WTC11 (cell line): ENCODE measurements at regions not wholly inside any gene's neighbourhood (a gene's known extent, or its start where the extent isn't known, plus 50 kb on each side); places are given as distances from the start of the nearest gene placed in this dataset.

Experiments
- ATAC-seq: fragments of 200-7000 bp; cut with Tn5 transposase; 2 replicates; pipeline ENCODE4 v1.10.0; 2021; ENCODE audit warnings: mild to moderate bottlenecking, moderate library complexity
- CTCF ChIA-PET: fragments of 300-600 bp; sonication (Branson Sonifier 250); formaldehyde crosslinking; loops from one replicate; lab custom pipeline; 2021; ENCODE audit warnings: antibody characterized with exemption; lab: Charles Lee
- POLR2A ChIA-PET: fragments of 350-600 bp; sonication (Branson Sonifier 250); formaldehyde crosslinking; loops from one replicate; lab custom pipeline; 2021; ENCODE audit warnings: antibody characterized with exemption; lab: Charles Lee
- DNase-seq: peaks from one replicate; pipeline ENCODE4 v3.0.0; 2021; ENCODE audit warnings: low spot score
- H3K27ac Mint-ChIP-seq: 2 replicates; pipeline ENCODE4 v1.8.0; 2021; ENCODE audit warnings: mixed read lengths
- H3K27me3 Mint-ChIP-seq: 2 replicates; pipeline ENCODE4 v1.8.0; 2021; ENCODE audit warnings: low read depth, mild to moderate bottlenecking, moderate library complexity, mixed read lengths
- H3K36me3 Mint-ChIP-seq: 2 replicates; pipeline ENCODE4 v1.8.0; 2021; ENCODE audit warnings: mixed read lengths
- H3K4me1 Mint-ChIP-seq: 2 replicates; pipeline ENCODE4 v1.8.0; 2022; ENCODE audit warnings: mixed read lengths
- H3K4me3 Mint-ChIP-seq: 2 replicates; pipeline ENCODE4 v1.8.0; 2021; ENCODE audit warnings: mild to moderate bottlenecking, moderate library complexity, mixed read lengths
- H3K9me3 Mint-ChIP-seq: 2 replicates; pipeline ENCODE4 v1.8.0; 2021; ENCODE audit warnings: mixed read lengths
- CBFB ChIP-seq: sonication (generic); formaldehyde crosslinking; IDR thresholded peaks from 2 replicates; pipeline ENCODE4 v1.8.1; 2022; ENCODE audit warnings: mild to moderate bottlenecking, low read depth, missing genetic modification reagents
- IRF2 ChIP-seq: sonication (generic); formaldehyde crosslinking; IDR thresholded peaks from 2 replicates; pipeline ENCODE4 v1.8.0; 2022; ENCODE audit warnings: low read depth, missing genetic modification reagents, borderline replicate concordance
- KAT7 ChIP-seq: sonication (generic); formaldehyde crosslinking; IDR thresholded peaks from 2 replicates; pipeline ENCODE4 v1.8.1; 2023; ENCODE audit warnings: missing genetic modification reagents, mild to moderate bottlenecking, borderline replicate concordance
- MYBL2 ChIP-seq: sonication (generic); formaldehyde crosslinking; IDR thresholded peaks from 2 replicates; pipeline ENCODE4 v1.8.1; 2023; ENCODE audit warnings: mild to moderate bottlenecking, moderate library complexity, missing genetic modification reagents
- NFATC4 ChIP-seq: fragments of 250-450 bp; sonication (Bioruptor Pico); IDR thresholded peaks from 2 replicates; pipeline ENCODE4 v1.9.0; 2021; ENCODE audit warnings: mild to moderate bottlenecking
- NR2C2 ChIP-seq: sonication (generic); formaldehyde crosslinking; IDR thresholded peaks from 2 replicates; pipeline ENCODE4 v1.8.0; 2022; ENCODE audit warnings: mild to moderate bottlenecking, missing genetic modification reagents
- SMAD4 ChIP-seq: sonication (generic); formaldehyde crosslinking; IDR thresholded peaks from 2 replicates; pipeline ENCODE4 v1.8.0; 2022; ENCODE audit warnings: mild to moderate bottlenecking, missing genetic modification reagents
- SOX15 ChIP-seq: fragments of 250-450 bp; sonication (Bioruptor Pico); IDR thresholded peaks from 2 replicates; pipeline ENCODE4 v1.9.0; 2021; ENCODE audit warnings: mild to moderate bottlenecking
- TCF7 ChIP-seq: sonication (generic); formaldehyde crosslinking; IDR thresholded peaks from 2 replicates; pipeline ENCODE4 v1.8.0; 2022; ENCODE audit warnings: mild to moderate bottlenecking, low read depth, missing genetic modification reagents, moderate library complexity
- ZBTB21 ChIP-seq: sonication (generic); formaldehyde crosslinking; IDR thresholded peaks from 2 replicates; pipeline ENCODE4 v1.8.1; 2023; ENCODE audit warnings: mild to moderate bottlenecking, missing genetic modification reagents, borderline replicate concordance
- ZNF121 ChIP-seq: sonication (generic); formaldehyde crosslinking; IDR thresholded peaks from 2 replicates; pipeline ENCODE4 v1.8.0; 2023; ENCODE audit warnings: missing genetic modification reagents
- ZNF138 ChIP-seq: sonication (generic); formaldehyde crosslinking; conservative IDR thresholded peaks from 2 replicates; pipeline ENCODE4 v1.8.1; 2022; ENCODE audit warnings: mild to moderate bottlenecking, moderate library complexity, missing genetic modification reagents
- ZNF263 ChIP-seq: sonication (generic); formaldehyde crosslinking; IDR thresholded peaks from 2 replicates; pipeline ENCODE4 v1.8.1; 2022; ENCODE audit warnings: low read depth, mild to moderate bottlenecking, moderate library complexity, missing genetic modification reagents
- ZNF423 ChIP-seq: fragments of 250-450 bp; sonication (Bioruptor Pico); IDR thresholded peaks from 2 replicates; pipeline ENCODE4 v2.1.2; 2022; ENCODE audit warnings: mild to moderate bottlenecking, moderate library complexity
- ZNF671 ChIP-seq: fragments of 250-450 bp; sonication (Bioruptor Pico); IDR thresholded peaks from 2 replicates; pipeline ENCODE4 v1.8.0; 2021; ENCODE audit warnings: mild to moderate bottlenecking
- TF ChIP-seq, protein P1 (sequence below): sonication (generic); formaldehyde crosslinking; IDR thresholded peaks from 2 replicates; pipeline ENCODE4 v1.8.0; 2022; ENCODE audit warnings: missing genetic modification reagents
- TF ChIP-seq, protein P2 (sequence below): sonication (generic); formaldehyde crosslinking; IDR thresholded peaks from 2 replicates; pipeline ENCODE4 v1.8.0; 2023; ENCODE audit warnings: mild to moderate bottlenecking, missing genetic modification reagents
- TF ChIP-seq, protein P3 (sequence below): sonication (generic); formaldehyde crosslinking; IDR thresholded peaks from 2 replicates; pipeline ENCODE4 v1.8.0; 2022; ENCODE audit warnings: mild to moderate bottlenecking, missing genetic modification reagents
- TF ChIP-seq, protein P4 (sequence below): fragments of 250-450 bp; sonication (Bioruptor Pico); IDR thresholded peaks from 2 replicates; pipeline ENCODE4 v1.9.0; 2021; ENCODE audit warnings: moderate library complexity, mild to moderate bottlenecking, inconsistent platforms, borderline replicate concordance
- TF ChIP-seq, protein P5 (sequence below): sonication (generic); formaldehyde crosslinking; IDR thresholded peaks from 2 replicates; pipeline ENCODE4 v1.8.0; 2022; ENCODE audit warnings: mild to moderate bottlenecking, missing genetic modification reagents
- TF ChIP-seq, protein P6 (sequence below): fragments of 250-450 bp; sonication (Bioruptor Pico); IDR thresholded peaks from 2 replicates; pipeline ENCODE4 v1.9.0; 2021; ENCODE audit warnings: mild to moderate bottlenecking
- TF ChIP-seq, protein P7 (sequence below): sonication (generic); formaldehyde crosslinking; IDR thresholded peaks from 2 replicates; pipeline ENCODE4 v1.8.1; 2022; ENCODE audit warnings: mild to moderate bottlenecking, missing genetic modification reagents, moderate library complexity, borderline replicate concordance

DNA sequence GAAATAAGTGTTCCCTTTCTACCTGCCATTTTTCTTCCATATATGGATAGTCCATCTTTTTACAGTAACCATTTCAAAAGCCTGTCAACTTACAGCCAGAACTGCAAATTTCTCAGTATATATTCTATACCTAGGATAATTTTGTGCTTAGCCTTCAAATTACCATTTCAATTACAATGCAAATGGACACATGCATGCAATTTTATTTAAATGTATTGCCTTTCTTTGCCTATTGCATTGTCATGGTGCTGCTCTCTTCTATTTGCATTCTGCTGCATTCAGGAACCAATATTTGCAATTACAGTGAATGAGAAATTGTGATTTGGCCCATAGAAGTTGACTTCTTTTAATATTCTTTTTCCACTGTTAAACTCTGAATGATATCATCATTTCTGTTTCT lies 1753.4 kb upstream of the TENM3 start:
- ChIA-PET CTCF (no interaction called here), POLR2A (no interaction called here)
- H3K27ac Mint-ChIP-seq: peak overlapping the region; percentile 55; the same call in 1 of the 2 replicates
- H3K27me3 Mint-ChIP-seq: no peaks in the 10 kb centered on the region
- ATAC-seq (no peak), DNase-seq (no peak)
- peaks cover 33% of the 10 kb centered on the region for H3K4me1 Mint-ChIP-seq
- peaks cover 4% of the 10 kb centered on the region; the same call in 1 of the 2 replicates for H3K36me3 Mint-ChIP-seq
- 0 out of 2 replicates have a peak overlapping the region, but pooled peaks have one; percentile 24 for H3K4me3 Mint-ChIP-seq
- TF ChIP-seq, protein P1, sequence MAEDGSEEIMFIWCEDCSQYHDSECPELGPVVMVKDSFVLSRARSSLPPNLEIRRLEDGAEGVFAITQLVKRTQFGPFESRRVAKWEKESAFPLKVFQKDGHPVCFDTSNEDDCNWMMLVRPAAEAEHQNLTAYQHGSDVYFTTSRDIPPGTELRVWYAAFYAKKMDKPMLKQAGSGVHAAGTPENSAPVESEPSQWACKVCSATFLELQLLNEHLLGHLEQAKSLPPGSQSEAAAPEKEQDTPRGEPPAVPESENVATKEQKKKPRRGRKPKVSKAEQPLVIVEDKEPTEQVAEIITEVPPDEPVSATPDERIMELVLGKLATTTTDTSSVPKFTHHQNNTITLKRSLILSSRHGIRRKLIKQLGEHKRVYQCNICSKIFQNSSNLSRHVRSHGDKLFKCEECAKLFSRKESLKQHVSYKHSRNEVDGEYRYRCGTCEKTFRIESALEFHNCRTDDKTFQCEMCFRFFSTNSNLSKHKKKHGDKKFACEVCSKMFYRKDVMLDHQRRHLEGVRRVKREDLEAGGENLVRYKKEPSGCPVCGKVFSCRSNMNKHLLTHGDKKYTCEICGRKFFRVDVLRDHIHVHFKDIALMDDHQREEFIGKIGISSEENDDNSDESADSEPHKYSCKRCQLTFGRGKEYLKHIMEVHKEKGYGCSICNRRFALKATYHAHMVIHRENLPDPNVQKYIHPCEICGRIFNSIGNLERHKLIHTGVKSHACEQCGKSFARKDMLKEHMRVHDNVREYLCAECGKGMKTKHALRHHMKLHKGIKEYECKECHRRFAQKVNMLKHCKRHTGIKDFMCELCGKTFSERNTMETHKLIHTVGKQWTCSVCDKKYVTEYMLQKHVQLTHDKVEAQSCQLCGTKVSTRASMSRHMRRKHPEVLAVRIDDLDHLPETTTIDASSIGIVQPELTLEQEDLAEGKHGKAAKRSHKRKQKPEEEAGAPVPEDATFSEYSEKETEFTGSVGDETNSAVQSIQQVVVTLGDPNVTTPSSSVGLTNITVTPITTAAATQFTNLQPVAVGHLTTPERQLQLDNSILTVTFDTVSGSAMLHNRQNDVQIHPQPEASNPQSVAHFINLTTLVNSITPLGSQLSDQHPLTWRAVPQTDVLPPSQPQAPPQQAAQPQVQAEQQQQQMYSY (CRISPR knock-in tag): no peak
- peaks cover 9% of the 10 kb centered on the region; the same call in 1 of the 2 replicates for H3K9me3 Mint-ChIP-seq

DNA sequence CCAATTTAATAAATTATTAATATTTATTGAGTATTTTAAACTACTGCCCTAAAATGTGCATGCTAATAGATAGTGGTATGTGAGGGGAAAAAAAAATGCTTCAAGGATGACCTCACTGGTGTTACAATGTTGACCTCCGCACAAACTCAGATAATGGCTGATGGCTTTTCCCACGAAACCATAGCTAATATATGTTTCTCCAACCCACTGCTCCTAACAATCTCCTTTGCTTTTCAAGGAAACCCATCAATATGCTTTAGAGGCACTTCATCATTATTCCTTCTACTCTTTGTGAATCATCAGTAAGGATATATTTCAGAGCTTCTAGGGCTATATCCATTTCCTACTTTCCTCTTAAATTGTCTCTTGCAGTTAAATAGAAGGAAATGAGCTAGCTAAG lies 1752.0 kb upstream of the TENM3 start:
- ATAC-seq (no peak), DNase-seq (no peak)
- Mint-ChIP-seq H3K27me3 (no peaks in the 10 kb centered on the region), H3K36me3 (peaks cover 4% of the 10 kb centered on the region; the same call in 1 of the 2 replicates), H3K4me1 (peaks cover 33% of the 10 kb centered on the region), H3K9me3 (peaks cover 8% of the 10 kb centered on the region; the same call in 1 of the 2 replicates), H3K27ac (no peak overlapping the region), H3K4me3 (no peak overlapping the region)
- TF ChIP-seq ZNF121 (CRISPR knock-in tag) (no peak), ZNF138 (CRISPR knock-in tag) (no peak), NFATC4 (CRISPR knock-in tag) (no peak), CBFB (CRISPR knock-in tag) (no peak), NR2C2 (no peak), ZNF263 (no peak), SOX15 (CRISPR knock-in tag) (no peak), SMAD4 (CRISPR knock-in tag) (no peak), ZNF423 (CRISPR knock-in tag) (no peak)
- TF ChIP-seq, protein P2, sequence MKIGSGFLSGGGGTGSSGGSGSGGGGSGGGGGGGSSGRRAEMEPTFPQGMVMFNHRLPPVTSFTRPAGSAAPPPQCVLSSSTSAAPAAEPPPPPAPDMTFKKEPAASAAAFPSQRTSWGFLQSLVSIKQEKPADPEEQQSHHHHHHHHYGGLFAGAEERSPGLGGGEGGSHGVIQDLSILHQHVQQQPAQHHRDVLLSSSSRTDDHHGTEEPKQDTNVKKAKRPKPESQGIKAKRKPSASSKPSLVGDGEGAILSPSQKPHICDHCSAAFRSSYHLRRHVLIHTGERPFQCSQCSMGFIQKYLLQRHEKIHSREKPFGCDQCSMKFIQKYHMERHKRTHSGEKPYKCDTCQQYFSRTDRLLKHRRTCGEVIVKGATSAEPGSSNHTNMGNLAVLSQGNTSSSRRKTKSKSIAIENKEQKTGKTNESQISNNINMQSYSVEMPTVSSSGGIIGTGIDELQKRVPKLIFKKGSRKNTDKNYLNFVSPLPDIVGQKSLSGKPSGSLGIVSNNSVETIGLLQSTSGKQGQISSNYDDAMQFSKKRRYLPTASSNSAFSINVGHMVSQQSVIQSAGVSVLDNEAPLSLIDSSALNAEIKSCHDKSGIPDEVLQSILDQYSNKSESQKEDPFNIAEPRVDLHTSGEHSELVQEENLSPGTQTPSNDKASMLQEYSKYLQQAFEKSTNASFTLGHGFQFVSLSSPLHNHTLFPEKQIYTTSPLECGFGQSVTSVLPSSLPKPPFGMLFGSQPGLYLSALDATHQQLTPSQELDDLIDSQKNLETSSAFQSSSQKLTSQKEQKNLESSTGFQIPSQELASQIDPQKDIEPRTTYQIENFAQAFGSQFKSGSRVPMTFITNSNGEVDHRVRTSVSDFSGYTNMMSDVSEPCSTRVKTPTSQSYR (CRISPR knock-in tag): no peak
- TF ChIP-seq, protein P3, sequence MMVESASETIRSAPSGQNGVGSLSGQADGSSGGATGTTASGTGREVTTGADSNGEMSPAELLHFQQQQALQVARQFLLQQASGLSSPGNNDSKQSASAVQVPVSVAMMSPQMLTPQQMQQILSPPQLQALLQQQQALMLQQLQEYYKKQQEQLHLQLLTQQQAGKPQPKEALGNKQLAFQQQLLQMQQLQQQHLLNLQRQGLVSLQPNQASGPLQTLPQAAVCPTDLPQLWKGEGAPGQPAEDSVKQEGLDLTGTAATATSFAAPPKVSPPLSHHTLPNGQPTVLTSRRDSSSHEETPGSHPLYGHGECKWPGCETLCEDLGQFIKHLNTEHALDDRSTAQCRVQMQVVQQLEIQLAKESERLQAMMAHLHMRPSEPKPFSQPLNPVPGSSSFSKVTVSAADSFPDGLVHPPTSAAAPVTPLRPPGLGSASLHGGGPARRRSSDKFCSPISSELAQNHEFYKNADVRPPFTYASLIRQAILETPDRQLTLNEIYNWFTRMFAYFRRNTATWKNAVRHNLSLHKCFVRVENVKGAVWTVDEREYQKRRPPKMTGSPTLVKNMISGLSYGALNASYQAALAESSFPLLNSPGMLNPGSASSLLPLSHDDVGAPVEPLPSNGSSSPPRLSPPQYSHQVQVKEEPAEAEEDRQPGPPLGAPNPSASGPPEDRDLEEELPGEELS (CRISPR knock-in tag): no peak
- TF ChIP-seq, protein P4, sequence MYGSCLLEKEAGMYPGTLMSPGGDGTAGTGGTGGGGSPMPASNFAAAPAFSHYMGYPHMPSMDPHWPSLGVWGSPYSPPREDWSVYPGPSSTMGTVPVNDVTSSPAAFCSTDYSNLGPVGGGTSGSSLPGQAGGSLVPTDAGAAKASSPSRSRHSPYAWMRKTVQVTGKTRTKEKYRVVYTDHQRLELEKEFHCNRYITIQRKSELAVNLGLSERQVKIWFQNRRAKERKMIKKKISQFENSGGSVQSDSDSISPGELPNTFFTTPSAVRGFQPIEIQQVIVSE: no peak
- ChIA-PET CTCF (no interaction called here), POLR2A (no interaction called here)

DNA sequence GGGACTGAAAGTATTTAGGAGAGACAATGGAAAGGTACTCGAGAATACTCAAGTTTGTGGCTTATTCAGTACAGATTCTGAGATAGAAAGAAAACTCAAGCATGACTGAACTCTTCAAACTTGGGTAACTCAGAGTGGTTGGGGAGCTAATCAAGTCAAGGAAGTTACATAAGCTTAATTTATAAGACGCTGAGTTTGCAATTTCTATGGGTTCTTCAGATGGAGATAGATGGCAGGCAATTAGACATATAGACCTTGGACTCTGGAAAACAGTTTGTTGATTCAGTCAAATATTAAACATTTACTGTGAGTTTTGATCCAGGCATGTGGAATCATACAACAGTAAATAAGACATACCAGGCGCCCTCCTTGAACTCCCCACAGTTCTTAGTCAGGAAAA lies 1749.9 kb upstream of the TENM3 start:
- ATAC-seq: no peak
- no peaks in the 10 kb centered on the region for H3K27me3 Mint-ChIP-seq
- peaks cover 25% of the 10 kb centered on the region for H3K4me1 Mint-ChIP-seq
- DNase-seq: no peak
- POLR2A ChIA-PET: no interaction called here
- no peak overlapping the region for H3K27ac Mint-ChIP-seq
- no peak overlapping the region for H3K4me3 Mint-ChIP-seq
- CTCF ChIA-PET: no interaction called here
- H3K9me3 Mint-ChIP-seq: no peaks in the 10 kb centered on the region
- H3K36me3 Mint-ChIP-seq: no peaks in the 10 kb centered on the region
- no peak for TF ChIP-seq TCF7 (CRISPR knock-in tag)
- no peak for TF ChIP-seq ZBTB21 (CRISPR knock-in tag)
- TF ChIP-seq SMAD4 (CRISPR knock-in tag): no peak
- no peak for TF ChIP-seq ZNF671 (CRISPR knock-in tag)
- no peak for TF ChIP-seq MYBL2 (CRISPR knock-in tag)
- TF ChIP-seq, protein P5, sequence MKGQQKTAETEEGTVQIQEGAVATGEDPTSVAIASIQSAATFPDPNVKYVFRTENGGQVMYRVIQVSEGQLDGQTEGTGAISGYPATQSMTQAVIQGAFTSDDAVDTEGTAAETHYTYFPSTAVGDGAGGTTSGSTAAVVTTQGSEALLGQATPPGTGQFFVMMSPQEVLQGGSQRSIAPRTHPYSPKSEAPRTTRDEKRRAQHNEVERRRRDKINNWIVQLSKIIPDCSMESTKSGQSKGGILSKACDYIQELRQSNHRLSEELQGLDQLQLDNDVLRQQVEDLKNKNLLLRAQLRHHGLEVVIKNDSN (CRISPR knock-in tag): no peak
- no peak for TF ChIP-seq NFATC4 (CRISPR knock-in tag)
- TF ChIP-seq, protein P6, sequence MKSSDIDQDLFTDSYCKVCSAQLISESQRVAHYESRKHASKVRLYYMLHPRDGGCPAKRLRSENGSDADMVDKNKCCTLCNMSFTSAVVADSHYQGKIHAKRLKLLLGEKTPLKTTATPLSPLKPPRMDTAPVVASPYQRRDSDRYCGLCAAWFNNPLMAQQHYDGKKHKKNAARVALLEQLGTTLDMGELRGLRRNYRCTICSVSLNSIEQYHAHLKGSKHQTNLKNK (CRISPR knock-in tag): no peak
- no peak for TF ChIP-seq KAT7 (CRISPR knock-in tag)
- TF ChIP-seq, protein P7, sequence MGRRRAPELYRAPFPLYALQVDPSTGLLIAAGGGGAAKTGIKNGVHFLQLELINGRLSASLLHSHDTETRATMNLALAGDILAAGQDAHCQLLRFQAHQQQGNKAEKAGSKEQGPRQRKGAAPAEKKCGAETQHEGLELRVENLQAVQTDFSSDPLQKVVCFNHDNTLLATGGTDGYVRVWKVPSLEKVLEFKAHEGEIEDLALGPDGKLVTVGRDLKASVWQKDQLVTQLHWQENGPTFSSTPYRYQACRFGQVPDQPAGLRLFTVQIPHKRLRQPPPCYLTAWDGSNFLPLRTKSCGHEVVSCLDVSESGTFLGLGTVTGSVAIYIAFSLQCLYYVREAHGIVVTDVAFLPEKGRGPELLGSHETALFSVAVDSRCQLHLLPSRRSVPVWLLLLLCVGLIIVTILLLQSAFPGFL (CRISPR knock-in tag): no peak
- TF ChIP-seq IRF2 (CRISPR knock-in tag): no peak
- TF ChIP-seq CBFB (CRISPR knock-in tag): no peak
